ENCODE measurements at regions not wholly inside any gene's neighbourhood (a gene's known extent, or its start where the extent isn't known, plus 50 kb on each side); places are given as distances from the start of the nearest gene placed in this dataset.

DNA sequence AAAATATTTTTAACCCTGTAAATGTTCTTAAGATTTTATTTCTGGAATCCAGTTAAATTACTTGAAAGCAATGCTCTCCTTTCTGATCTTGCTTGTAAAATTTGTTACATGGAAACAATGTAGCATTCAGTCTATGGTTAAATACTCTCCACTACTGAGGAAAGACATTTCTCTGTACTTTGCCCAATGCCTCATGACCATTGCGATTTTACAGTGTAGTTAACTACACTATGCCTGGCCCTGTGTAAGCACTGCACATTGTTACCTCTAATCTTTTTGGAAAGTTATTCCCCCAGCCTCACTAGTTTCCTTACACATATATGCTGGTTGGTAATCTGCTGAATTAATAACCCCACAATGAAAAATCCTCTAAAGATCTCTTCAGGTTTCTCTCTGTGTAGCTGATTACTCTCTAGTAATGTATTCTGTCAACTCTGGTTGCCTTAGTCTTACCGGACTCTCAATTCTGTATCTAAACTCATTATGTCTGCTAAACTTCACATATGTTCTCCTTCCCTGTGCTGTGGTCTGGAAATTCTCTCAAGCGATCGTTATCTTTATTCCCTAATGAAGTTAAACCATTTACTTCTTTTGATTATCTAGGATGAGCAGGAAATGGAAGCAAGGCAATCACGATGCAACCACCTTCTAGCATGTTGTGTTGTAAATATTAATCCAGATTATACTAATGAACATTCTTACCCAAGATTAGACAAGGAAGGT is 58.7 kb upstream of the TMEM106B start:
- Histone ChIP-seq H3K27ac (ENCODE audit: low read depth in 1 of 2, low read length in 2 of 2) (no peak overlapping the region), H3K9me3 (ENCODE audit: control insufficient read depth in 4 of 4, low read length in 3 of 4) (no peaks in the 10 kb centered on the region), H3K4me1 (ENCODE audit: control insufficient read depth in 4 of 4, insufficient read depth in 4 of 4, low read length in 3 of 4) (no peaks in the 10 kb centered on the region), H3K9ac (ENCODE audit: low read depth in 1 of 2, low read length in 2 of 2) (no peak overlapping the region), H3K4me3 (ENCODE audit: low read depth in 1 of 3, low read length in 3 of 3) (no peak overlapping the region), H3K36me3 (ENCODE audit: control insufficient read depth in 4 of 4, insufficient read depth in 3 of 4, low read depth in 1 of 4, low read length in 3 of 4) (no peaks in the 10 kb centered on the region), H3K27me3 (ENCODE audit: control insufficient read depth in 4 of 4, insufficient read depth in 4 of 4, low read length in 3 of 4) (peaks cover 0 to 5% (median 0%) of the 10 kb centered on the region in 4 donors)
- TF ChIP-seq YY1 (IDR thresholded peaks at IDR 0.05) (no peak), JUND (IDR thresholded peaks at IDR 0.05) (no peak), TAF1 (conservative IDR thresholded peaks at IDR 0.05) (no peak), SP1 (IDR thresholded peaks at IDR 0.05) (no peak), HNF4G (IDR thresholded peaks at IDR 0.05) (no peak), FOXA1 (IDR thresholded peaks at IDR 0.05) (no peak)
- TF ChIP-seq, protein P1, sequence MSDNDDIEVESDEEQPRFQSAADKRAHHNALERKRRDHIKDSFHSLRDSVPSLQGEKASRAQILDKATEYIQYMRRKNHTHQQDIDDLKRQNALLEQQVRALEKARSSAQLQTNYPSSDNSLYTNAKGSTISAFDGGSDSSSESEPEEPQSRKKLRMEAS (IDR thresholded peaks at IDR 0.05) = no peak
- TF ChIP-seq, protein P2, sequence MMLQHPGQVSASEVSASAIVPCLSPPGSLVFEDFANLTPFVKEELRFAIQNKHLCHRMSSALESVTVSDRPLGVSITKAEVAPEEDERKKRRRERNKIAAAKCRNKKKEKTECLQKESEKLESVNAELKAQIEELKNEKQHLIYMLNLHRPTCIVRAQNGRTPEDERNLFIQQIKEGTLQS (IDR thresholded peaks at IDR 0.05) = no peak
- no peak for DNase-seq (ENCODE audit: low spot score)
- 70% methylated on average over 5 of the region's 5 CpGs for WGBS

DNA sequence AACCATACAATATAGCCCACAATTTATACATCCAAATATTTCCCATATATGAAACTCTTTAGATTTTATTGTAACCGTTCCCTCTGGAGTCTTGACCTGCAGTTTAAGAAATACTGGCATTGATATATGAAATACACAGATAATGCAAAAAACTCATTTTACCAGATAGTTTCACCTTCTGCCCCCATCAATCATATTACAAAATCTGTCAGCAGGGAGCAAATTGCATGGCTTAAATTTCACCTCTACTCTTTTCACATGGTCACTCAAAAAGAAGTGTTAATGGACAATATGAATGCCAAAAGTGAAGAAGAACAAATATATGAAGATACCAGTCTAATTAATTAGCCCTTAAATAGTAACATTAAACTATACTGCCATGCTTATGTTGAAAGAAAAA is 57.0 kb upstream of the TMEM106B start:
- no peak for DNase-seq (ENCODE audit: low spot score)
- Histone ChIP-seq H3K27ac (ENCODE audit: low read depth in 1 of 2, low read length in 2 of 2) (no peak overlapping the region), H3K27me3 (ENCODE audit: control insufficient read depth in 4 of 4, insufficient read depth in 4 of 4, low read length in 3 of 4) (peaks cover 0 to 5% (median 0%) of the 10 kb centered on the region in 4 donors), H3K4me1 (ENCODE audit: control insufficient read depth in 4 of 4, insufficient read depth in 4 of 4, low read length in 3 of 4) (no peaks in the 10 kb centered on the region), H3K4me3 (ENCODE audit: low read depth in 1 of 3, low read length in 3 of 3) (no peak overlapping the region), H3K9me3 (ENCODE audit: control insufficient read depth in 4 of 4, low read length in 3 of 4) (no peaks in the 10 kb centered on the region), H3K9ac (ENCODE audit: low read depth in 1 of 2, low read length in 2 of 2) (no peak overlapping the region), H3K36me3 (ENCODE audit: control insufficient read depth in 4 of 4, insufficient read depth in 3 of 4, low read depth in 1 of 4, low read length in 3 of 4) (no peaks in the 10 kb centered on the region)
- TF ChIP-seq JUND (IDR thresholded peaks at IDR 0.05) = no peak
- TF ChIP-seq, protein P2 (IDR thresholded peaks at IDR 0.05) = no peak
- no peak for TF ChIP-seq RXRA (IDR thresholded peaks at IDR 0.05)
- 85% methylated on average over 1 of the region's 1 CpG for WGBS

DNA sequence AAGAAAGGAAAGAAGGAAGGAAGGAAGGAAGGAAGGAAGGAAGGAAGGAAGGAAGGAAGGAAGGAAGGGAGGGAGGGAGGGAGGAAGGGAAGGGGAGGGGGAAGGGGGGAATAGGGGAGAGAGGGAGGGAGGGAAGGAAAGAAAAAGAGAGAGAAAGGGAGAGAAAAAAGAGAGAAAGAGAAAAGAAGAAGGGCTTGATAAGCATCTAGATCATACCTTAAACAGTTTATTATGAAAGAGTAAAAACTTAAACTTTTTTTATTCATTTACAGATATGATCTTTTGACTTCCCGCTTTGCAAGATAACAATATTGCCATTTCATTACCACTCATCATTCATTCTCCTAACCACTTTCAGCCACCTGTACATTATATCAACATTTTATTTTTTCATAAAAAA is 53.6 kb upstream of the TMEM106B start:
- Histone ChIP-seq H3K27ac (ENCODE audit: low read depth in 1 of 2, low read length in 2 of 2) (no peak overlapping the region), H3K4me1 (ENCODE audit: control insufficient read depth in 4 of 4, insufficient read depth in 4 of 4, low read length in 3 of 4) (no peaks in the 10 kb centered on the region), H3K27me3 (ENCODE audit: control insufficient read depth in 4 of 4, insufficient read depth in 4 of 4, low read length in 3 of 4) (peaks cover 0 to 5% (median 0%) of the 10 kb centered on the region in 4 donors), H3K4me3 (ENCODE audit: low read depth in 1 of 3, low read length in 3 of 3) (no peak overlapping the region), H3K36me3 (ENCODE audit: control insufficient read depth in 4 of 4, insufficient read depth in 3 of 4, low read depth in 1 of 4, low read length in 3 of 4) (no peaks in the 10 kb centered on the region), H3K9ac (ENCODE audit: low read depth in 1 of 2, low read length in 2 of 2) (no peak overlapping the region), H3K9me3 (ENCODE audit: control insufficient read depth in 4 of 4, low read length in 3 of 4) (no peaks in the 10 kb centered on the region)
- WGBS = 43% methylated on average over 1 of the region's 1 CpG
- TF ChIP-seq YY1 (IDR thresholded peaks at IDR 0.05) = no peak
- no peak for TF ChIP-seq GABPA (IDR thresholded peaks at IDR 0.05 in 1 of 2, conservative IDR thresholded peaks at IDR 0.05 in 1 of 2)
- TF ChIP-seq, protein P3, sequence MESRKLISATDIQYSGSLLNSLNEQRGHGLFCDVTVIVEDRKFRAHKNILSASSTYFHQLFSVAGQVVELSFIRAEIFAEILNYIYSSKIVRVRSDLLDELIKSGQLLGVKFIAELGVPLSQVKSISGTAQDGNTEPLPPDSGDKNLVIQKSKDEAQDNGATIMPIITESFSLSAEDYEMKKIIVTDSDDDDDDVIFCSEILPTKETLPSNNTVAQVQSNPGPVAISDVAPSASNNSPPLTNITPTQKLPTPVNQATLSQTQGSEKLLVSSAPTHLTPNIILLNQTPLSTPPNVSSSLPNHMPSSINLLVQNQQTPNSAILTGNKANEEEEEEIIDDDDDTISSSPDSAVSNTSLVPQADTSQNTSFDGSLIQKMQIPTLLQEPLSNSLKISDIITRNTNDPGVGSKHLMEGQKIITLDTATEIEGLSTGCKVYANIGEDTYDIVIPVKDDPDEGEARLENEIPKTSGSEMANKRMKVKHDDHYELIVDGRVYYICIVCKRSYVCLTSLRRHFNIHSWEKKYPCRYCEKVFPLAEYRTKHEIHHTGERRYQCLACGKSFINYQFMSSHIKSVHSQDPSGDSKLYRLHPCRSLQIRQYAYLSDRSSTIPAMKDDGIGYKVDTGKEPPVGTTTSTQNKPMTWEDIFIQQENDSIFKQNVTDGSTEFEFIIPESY (IDR thresholded peaks at IDR 0.05) = no peak
- TF ChIP-seq SP1 (IDR thresholded peaks at IDR 0.05) = no peak
- TF ChIP-seq JUND (IDR thresholded peaks at IDR 0.05) = no peak
- no peak for TF ChIP-seq NR2F2 (IDR thresholded peaks at IDR 0.05)
- TF ChIP-seq EGR1 (IDR thresholded peaks at IDR 0.05; ENCODE audit: low read depth in 2 of 2) = no peak
- no peak for TF ChIP-seq RAD21 (IDR thresholded peaks at IDR 0.05)
- TF ChIP-seq HNF4A (conservative IDR thresholded peaks at IDR 0.05) = no peak
- TF ChIP-seq, protein P1 (IDR thresholded peaks at IDR 0.05) = no peak
- no peak for TF ChIP-seq FOXA1 (IDR thresholded peaks at IDR 0.05)
- TF ChIP-seq FOXA2 (IDR thresholded peaks at IDR 0.05) = no peak
- TF ChIP-seq, protein P4, sequence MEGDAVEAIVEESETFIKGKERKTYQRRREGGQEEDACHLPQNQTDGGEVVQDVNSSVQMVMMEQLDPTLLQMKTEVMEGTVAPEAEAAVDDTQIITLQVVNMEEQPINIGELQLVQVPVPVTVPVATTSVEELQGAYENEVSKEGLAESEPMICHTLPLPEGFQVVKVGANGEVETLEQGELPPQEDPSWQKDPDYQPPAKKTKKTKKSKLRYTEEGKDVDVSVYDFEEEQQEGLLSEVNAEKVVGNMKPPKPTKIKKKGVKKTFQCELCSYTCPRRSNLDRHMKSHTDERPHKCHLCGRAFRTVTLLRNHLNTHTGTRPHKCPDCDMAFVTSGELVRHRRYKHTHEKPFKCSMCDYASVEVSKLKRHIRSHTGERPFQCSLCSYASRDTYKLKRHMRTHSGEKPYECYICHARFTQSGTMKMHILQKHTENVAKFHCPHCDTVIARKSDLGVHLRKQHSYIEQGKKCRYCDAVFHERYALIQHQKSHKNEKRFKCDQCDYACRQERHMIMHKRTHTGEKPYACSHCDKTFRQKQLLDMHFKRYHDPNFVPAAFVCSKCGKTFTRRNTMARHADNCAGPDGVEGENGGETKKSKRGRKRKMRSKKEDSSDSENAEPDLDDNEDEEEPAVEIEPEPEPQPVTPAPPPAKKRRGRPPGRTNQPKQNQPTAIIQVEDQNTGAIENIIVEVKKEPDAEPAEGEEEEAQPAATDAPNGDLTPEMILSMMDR (IDR thresholded peaks at IDR 0.05; ENCODE audit: low read depth, low read length, missing input control) = no peak
- TF ChIP-seq RXRA (IDR thresholded peaks at IDR 0.05) = no peak
- TF ChIP-seq, protein P5, sequence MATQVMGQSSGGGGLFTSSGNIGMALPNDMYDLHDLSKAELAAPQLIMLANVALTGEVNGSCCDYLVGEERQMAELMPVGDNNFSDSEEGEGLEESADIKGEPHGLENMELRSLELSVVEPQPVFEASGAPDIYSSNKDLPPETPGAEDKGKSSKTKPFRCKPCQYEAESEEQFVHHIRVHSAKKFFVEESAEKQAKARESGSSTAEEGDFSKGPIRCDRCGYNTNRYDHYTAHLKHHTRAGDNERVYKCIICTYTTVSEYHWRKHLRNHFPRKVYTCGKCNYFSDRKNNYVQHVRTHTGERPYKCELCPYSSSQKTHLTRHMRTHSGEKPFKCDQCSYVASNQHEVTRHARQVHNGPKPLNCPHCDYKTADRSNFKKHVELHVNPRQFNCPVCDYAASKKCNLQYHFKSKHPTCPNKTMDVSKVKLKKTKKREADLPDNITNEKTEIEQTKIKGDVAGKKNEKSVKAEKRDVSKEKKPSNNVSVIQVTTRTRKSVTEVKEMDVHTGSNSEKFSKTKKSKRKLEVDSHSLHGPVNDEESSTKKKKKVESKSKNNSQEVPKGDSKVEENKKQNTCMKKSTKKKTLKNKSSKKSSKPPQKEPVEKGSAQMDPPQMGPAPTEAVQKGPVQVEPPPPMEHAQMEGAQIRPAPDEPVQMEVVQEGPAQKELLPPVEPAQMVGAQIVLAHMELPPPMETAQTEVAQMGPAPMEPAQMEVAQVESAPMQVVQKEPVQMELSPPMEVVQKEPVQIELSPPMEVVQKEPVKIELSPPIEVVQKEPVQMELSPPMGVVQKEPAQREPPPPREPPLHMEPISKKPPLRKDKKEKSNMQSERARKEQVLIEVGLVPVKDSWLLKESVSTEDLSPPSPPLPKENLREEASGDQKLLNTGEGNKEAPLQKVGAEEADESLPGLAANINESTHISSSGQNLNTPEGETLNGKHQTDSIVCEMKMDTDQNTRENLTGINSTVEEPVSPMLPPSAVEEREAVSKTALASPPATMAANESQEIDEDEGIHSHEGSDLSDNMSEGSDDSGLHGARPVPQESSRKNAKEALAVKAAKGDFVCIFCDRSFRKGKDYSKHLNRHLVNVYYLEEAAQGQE (IDR thresholded peaks at IDR 0.05) = no peak
- TF ChIP-seq, protein P2 (IDR thresholded peaks at IDR 0.05) = no peak
- TF ChIP-seq HNF4G (IDR thresholded peaks at IDR 0.05) = no peak
- TF ChIP-seq TAF1 (conservative IDR thresholded peaks at IDR 0.05) = no peak
- DNase-seq (ENCODE audit: low spot score) = no peak

All from liver (tissue), 8 donors.